SK-N-SH (cell line): ENCODE measurements at regions not wholly inside any gene's neighbourhood (a gene's known extent, or its start where the extent isn't known, plus 50 kb on each side); places are given as distances from the start of the nearest gene placed in this dataset.

Experiments used
- EP300 ChIP-seq, 2 experiments: IDR thresholded peaks; 2 replicates each; pipeline versions ENCODE4 v1.4.0 to v1.6.1; 2012; ENCODE audit warnings: borderline replicate concordance in 1 of 2, low read depth in 1 of 2, low read length in 1 of 2
- JUND ChIP-seq: IDR thresholded peaks from 2 replicates; pipeline ENCODE4 v1.4.0; 2012
- NRF1 ChIP-seq: IDR thresholded peaks from 2 replicates; pipeline ENCODE4 v1.6.1; 2012; ENCODE audit warnings: low read depth, mild to moderate bottlenecking, low read length
- POLR2AphosphoS5 ChIP-seq: IDR thresholded peaks from 2 replicates; pipeline ENCODE4 v1.6.1; 2012; ENCODE audit warnings: low read depth, low read length
- RCOR1 ChIP-seq: fragments of 150-350 bp; IDR thresholded peaks from 2 replicates; pipeline ENCODE4 v1.6.1; 2017; ENCODE audit warnings: antibody characterized with exemption, low read length
- SIN3A ChIP-seq: IDR thresholded peaks from 2 replicates; pipeline ENCODE4 v1.6.1; 2012; ENCODE audit warnings: low read depth, mild to moderate bottlenecking, low read length, moderate library complexity, borderline replicate concordance
- SMC3 ChIP-seq: IDR thresholded peaks from 2 replicates; pipeline ENCODE4 v1.6.1; 2012; ENCODE audit warnings: low read depth, low read length, improper control_type of control experiment
- TCF12 ChIP-seq: IDR thresholded peaks from 2 replicates; pipeline ENCODE4 v1.4.0; 2012
- YY1 ChIP-seq: IDR thresholded peaks from 2 replicates; pipeline ENCODE4 v1.4.0; 2012; ENCODE audit warnings: low read depth, mild to moderate bottlenecking
- TF ChIP-seq, protein P1 (sequence below): fragments of 200-600 bp; sonication (generic); IDR thresholded peaks from 2 replicates; pipeline ENCODE4 v1.6.1; 2017; ENCODE audit warnings: antibody characterized with exemption, mild to moderate bottlenecking, moderate library complexity
- TF ChIP-seq, protein P2 (sequence below): IDR thresholded peaks from 2 replicates; pipeline ENCODE4 v1.4.0; 2012; ENCODE audit warnings: low read depth
- TF ChIP-seq, protein P3 (sequence below): IDR thresholded peaks from 2 replicates; pipeline ENCODE4 v1.6.1; 2012; ENCODE audit warnings: mild to moderate bottlenecking, low read depth, low read length, moderate library complexity
- TF ChIP-seq, protein P4 (sequence below): fragments of 150-350 bp; IDR thresholded peaks from 2 replicates; pipeline ENCODE4 v1.6.1; 2017; ENCODE audit warnings: antibody characterized with exemption, low read length, low read depth, borderline replicate concordance

DNA sequence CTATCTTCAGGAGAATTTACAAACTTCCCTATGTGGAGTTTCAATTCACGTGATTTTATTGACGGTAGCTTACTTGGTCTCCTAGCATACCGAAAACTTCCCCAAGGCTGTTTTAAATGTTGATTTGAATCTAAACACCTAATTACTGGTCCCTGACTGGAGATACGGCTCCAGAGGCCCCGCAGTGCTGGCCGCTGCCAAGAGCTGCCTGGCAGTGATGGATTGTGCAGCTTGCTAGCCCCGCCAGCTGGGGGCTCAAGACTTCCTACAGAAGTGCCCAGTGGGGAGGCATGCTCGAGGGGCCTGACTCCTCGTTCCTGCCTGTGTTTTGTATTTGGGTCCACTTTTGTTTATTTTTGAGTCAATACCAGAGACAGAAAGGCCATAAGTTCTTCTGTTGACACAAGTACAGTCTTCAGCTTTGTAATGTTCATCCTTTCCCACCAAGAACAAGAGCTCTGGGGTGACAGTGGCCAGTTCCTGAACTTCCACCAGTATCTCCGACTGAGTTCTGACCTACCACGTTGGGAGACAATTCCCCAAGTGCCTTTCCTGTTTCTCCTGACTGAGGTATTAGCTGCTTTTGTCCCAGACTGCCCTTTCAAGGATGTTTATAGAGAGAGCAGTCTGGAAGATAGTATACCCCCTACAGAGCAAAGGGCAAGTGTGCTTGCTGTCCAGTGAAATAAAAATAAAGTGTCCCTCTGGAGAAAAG lies 80.7 kb upstream of the CXCL12 start:
- TF ChIP-seq, protein P1, sequence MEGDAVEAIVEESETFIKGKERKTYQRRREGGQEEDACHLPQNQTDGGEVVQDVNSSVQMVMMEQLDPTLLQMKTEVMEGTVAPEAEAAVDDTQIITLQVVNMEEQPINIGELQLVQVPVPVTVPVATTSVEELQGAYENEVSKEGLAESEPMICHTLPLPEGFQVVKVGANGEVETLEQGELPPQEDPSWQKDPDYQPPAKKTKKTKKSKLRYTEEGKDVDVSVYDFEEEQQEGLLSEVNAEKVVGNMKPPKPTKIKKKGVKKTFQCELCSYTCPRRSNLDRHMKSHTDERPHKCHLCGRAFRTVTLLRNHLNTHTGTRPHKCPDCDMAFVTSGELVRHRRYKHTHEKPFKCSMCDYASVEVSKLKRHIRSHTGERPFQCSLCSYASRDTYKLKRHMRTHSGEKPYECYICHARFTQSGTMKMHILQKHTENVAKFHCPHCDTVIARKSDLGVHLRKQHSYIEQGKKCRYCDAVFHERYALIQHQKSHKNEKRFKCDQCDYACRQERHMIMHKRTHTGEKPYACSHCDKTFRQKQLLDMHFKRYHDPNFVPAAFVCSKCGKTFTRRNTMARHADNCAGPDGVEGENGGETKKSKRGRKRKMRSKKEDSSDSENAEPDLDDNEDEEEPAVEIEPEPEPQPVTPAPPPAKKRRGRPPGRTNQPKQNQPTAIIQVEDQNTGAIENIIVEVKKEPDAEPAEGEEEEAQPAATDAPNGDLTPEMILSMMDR = no peak
- TF ChIP-seq POLR2AphosphoS5 (no peak), NRF1 (no peak), TCF12 (no peak), EP300 (IDR thresholded peaks at IDR 0.05; ENCODE audit: borderline replicate concordance in 1 of 2, low read depth in 1 of 2, low read length in 1 of 2) (no peak), RCOR1 (no peak), JUND (no peak), YY1 (no peak), SMC3 (no peak), SIN3A (no peak)
- TF ChIP-seq, protein P2, sequence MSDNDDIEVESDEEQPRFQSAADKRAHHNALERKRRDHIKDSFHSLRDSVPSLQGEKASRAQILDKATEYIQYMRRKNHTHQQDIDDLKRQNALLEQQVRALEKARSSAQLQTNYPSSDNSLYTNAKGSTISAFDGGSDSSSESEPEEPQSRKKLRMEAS = no peak
- TF ChIP-seq, protein P3, sequence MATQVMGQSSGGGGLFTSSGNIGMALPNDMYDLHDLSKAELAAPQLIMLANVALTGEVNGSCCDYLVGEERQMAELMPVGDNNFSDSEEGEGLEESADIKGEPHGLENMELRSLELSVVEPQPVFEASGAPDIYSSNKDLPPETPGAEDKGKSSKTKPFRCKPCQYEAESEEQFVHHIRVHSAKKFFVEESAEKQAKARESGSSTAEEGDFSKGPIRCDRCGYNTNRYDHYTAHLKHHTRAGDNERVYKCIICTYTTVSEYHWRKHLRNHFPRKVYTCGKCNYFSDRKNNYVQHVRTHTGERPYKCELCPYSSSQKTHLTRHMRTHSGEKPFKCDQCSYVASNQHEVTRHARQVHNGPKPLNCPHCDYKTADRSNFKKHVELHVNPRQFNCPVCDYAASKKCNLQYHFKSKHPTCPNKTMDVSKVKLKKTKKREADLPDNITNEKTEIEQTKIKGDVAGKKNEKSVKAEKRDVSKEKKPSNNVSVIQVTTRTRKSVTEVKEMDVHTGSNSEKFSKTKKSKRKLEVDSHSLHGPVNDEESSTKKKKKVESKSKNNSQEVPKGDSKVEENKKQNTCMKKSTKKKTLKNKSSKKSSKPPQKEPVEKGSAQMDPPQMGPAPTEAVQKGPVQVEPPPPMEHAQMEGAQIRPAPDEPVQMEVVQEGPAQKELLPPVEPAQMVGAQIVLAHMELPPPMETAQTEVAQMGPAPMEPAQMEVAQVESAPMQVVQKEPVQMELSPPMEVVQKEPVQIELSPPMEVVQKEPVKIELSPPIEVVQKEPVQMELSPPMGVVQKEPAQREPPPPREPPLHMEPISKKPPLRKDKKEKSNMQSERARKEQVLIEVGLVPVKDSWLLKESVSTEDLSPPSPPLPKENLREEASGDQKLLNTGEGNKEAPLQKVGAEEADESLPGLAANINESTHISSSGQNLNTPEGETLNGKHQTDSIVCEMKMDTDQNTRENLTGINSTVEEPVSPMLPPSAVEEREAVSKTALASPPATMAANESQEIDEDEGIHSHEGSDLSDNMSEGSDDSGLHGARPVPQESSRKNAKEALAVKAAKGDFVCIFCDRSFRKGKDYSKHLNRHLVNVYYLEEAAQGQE = no peak
- TF ChIP-seq, protein P4, sequence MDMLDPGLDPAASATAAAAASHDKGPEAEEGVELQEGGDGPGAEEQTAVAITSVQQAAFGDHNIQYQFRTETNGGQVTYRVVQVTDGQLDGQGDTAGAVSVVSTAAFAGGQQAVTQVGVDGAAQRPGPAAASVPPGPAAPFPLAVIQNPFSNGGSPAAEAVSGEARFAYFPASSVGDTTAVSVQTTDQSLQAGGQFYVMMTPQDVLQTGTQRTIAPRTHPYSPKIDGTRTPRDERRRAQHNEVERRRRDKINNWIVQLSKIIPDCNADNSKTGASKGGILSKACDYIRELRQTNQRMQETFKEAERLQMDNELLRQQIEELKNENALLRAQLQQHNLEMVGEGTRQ = no peak
